Right lobe of liver (tissue), 6 donors: ENCODE measurements at regions not wholly inside any gene's neighbourhood (a gene's known extent, or its start where the extent isn't known, plus 50 kb on each side); places are given as distances from the start of the nearest gene placed in this dataset.

Source experiments
- ATAC-seq, 4 donors: fragments of 200-7000 bp; cut with Tn5 transposase; one replicate each; pipeline ENCODE4 v1.9.1; 2020; ENCODE audit warnings: mild to moderate bottlenecking in 4 of 4, moderate library complexity in 4 of 4
- DNase-seq, 3 donors: peaks; one replicate each; pipeline ENCODE4 v3.0.0-alpha.2; 2020
- H3K27ac ChIP-seq, 3 donors: fragments of 200-600 bp; one replicate each; pipeline ENCODE4 v1.8.0; 2022
- H3K27me3 ChIP-seq, 2 donors: fragments of 200-600 bp; one replicate each; pipeline ENCODE4 v1.8.0; 2022
- H3K36me3 ChIP-seq, 4 donors: fragments of 200-600 bp; sonication (generic) in 1 of 4; one replicate each; pipeline versions ENCODE4 v1.5.1 to v1.8.0; 2017 to 2022; ENCODE audit warnings: control low read depth in 1 of 4
- H3K4me1 ChIP-seq, 4 donors: fragments of 200-600 bp; sonication (generic) in 1 of 4; one replicate each; pipeline versions ENCODE4 v1.5.1 to v1.8.0; 2017 to 2022; ENCODE audit warnings: control low read depth in 1 of 4
- H3K4me3 ChIP-seq, 3 donors: fragments of 200-600 bp; one replicate each; pipeline ENCODE4 v1.8.0; 2022
- H3K9me3 ChIP-seq, 4 donors: fragments of 200-600 bp; sonication (generic) in 1 of 4; one replicate each; pipeline versions ENCODE4 v1.5.1 to v1.8.0; 2017 to 2022; ENCODE audit warnings: control low read depth in 1 of 4
- CTCF ChIP-seq, 4 donors: fragments of 200-600 bp in 3 of 4; fragments of 450-650 bp in 1 of 4; IDR thresholded peaks; one replicate each; pipeline versions ENCODE4 v1.5.1 to v1.8.0; 2016 to 2022; ENCODE audit warnings: antibody characterized with exemption in 4 of 4, mild to moderate bottlenecking in 2 of 4
- POLR2A ChIP-seq: fragments of 450-650 bp; IDR thresholded peaks from one replicate; pipeline ENCODE4 v1.6.1; 2017; ENCODE audit warnings: antibody characterized with exemption, mild to moderate bottlenecking
- WGBS: methylation state at CpG from one replicate; pipeline ENCODE4 v1.1.6; 2018; ENCODE audit warnings: low coverage, low lambda C conversion rate; ENCODE audit not compliant: insufficient coverage; ENCODE audit errors: missing lambda C conversion rate; 5-methylcytosine and 5-hydroxymethylcytosine counted together
- intact Hi-C, 2 donors: fragments of 100-400 bp; cut with DNase I; formaldehyde crosslinking; loops; one replicate each; pipeline versions ENCODE4 v1.11.2 to v1.14.1; 2022
- donor health status: DM: no; HTN: yes; CAD: no.
- donor health status: DM: no; HTN: no; CAD: no.
- donor health status: DM: no; HTN: no; CAD: no.
- donor health status: DM: no; HTN: yes; CAD: no.
- donor health status: DM: no; HTN: yes; CAD: no.

- DNase-seq (no peak), ATAC-seq (no peak)
- H3K27me3 ChIP-seq: no peaks in the 10 kb centered on the region
- TF ChIP-seq CTCF (IDR thresholded peaks at IDR 0.05) (no peak), POLR2A (no peak)
- H3K27ac ChIP-seq: no peak overlapping the region
- H3K4me3 ChIP-seq: no peak overlapping the region
- no peaks in the 10 kb centered on the region for H3K9me3 ChIP-seq
- H3K4me1 ChIP-seq: no peaks in the 10 kb centered on the region
- intact Hi-C loops: no loop called here
- H3K36me3 ChIP-seq: no peaks in the 10 kb centered on the region
- 55% methylated on average over 4 of the region's 4 CpGs for WGBS
Measured at GRCh38 chr16:17023606-17024005, 447.2 kb downstream of the XYLT1 start.

- no peaks in the 10 kb centered on the region for H3K9me3 ChIP-seq
- no peaks in the 10 kb centered on the region for H3K4me1 ChIP-seq
- no peaks in the 10 kb centered on the region for H3K36me3 ChIP-seq
- 63% methylated on average over 5 of the region's 7 CpGs for WGBS
- H3K4me3 ChIP-seq: no peak overlapping the region
- no peak for DNase-seq
- H3K27ac ChIP-seq: no peak overlapping the region
- H3K27me3 ChIP-seq: no peaks in the 10 kb centered on the region
- ATAC-seq: no peak
- TF ChIP-seq POLR2A (no peak), CTCF (IDR thresholded peaks at IDR 0.05) (no peak)
- intact Hi-C loops: no loop called here
Measured at GRCh38 chr16:17024514-17024913, 446.2 kb downstream of the XYLT1 start.

- WGBS: 10% methylated on average over 2 of the region's 2 CpGs
- TF ChIP-seq CTCF (IDR thresholded peaks at IDR 0.05) (no peak), POLR2A (no peak)
- Histone ChIP-seq H3K4me1 (no peaks in the 10 kb centered on the region), H3K27ac (no peak overlapping the region), H3K4me3 (no peak overlapping the region), H3K9me3 (no peaks in the 10 kb centered on the region), H3K36me3 (no peaks in the 10 kb centered on the region), H3K27me3 (no peaks in the 10 kb centered on the region)
- ATAC-seq: no peak
- intact Hi-C loops: no loop called here
- DNase-seq: no peak
Measured at GRCh38 chr16:17026600-17027242, 444.0 kb downstream of the XYLT1 start.

- no peaks in the 10 kb centered on the region for H3K36me3 ChIP-seq
- H3K9me3 ChIP-seq: no peaks in the 10 kb centered on the region
- no peaks in the 10 kb centered on the region for H3K4me1 ChIP-seq
- H3K4me3 ChIP-seq: no peak overlapping the region
- no peak overlapping the region for H3K27ac ChIP-seq
- ATAC-seq (no peak), DNase-seq (no peak)
- no peaks in the 10 kb centered on the region for H3K27me3 ChIP-seq
- intact Hi-C loops: no loop called here
- TF ChIP-seq POLR2A: no peak
- no peak for TF ChIP-seq CTCF (IDR thresholded peaks at IDR 0.05)
- WGBS: 45% methylated on average over 5 of the region's 6 CpGs
Measured at GRCh38 chr16:17027488-17028129, 443.2 kb downstream of the XYLT1 start.
